Left lobe of liver (tissue), 2 donors: ENCODE measurements at regions not wholly inside any gene's neighbourhood (a gene's known extent, or its start where the extent isn't known, plus 50 kb on each side); places are given as distances from the start of the nearest gene placed in this dataset.
"Not testable (repeated sequence)": the region's sequence is repeated elsewhere in the genome, so short reads cannot be mapped to it uniquely, and the experiment has no call there.

Experiments
- ATAC-seq: fragments of 200-7000 bp; cut with Tn5 transposase; one replicate; pipeline ENCODE4 v1.9.1; 2020; ENCODE audit warnings: mild to moderate bottlenecking, moderate library complexity
- DNase-seq: peaks from one replicate; pipeline ENCODE4 v3.0.0-alpha.2; 2020; ENCODE audit warnings: low spot score
- donor health status: DM: no; HTN: no; CAD: no; lungs with moderate emphysema.
- donor health status: DM: no; HTN: yes; CAD: no.

GRCh38 chr2:111437288-111437990 lies 316.7 kb downstream of the BCL2L11 start:
- not testable (repeated sequence) for DNase-seq
- ATAC-seq: peak; percentile 68

- not testable (repeated sequence) for DNase-seq
- peak; percentile 31 for ATAC-seq
These were observed 317.4 kb downstream of the BCL2L11 start for GRCh38 chr2:111438161-111438560.

GRCh38 chr2:111439237-111439636 lies 318.5 kb downstream of the BCL2L11 start:
- not testable (repeated sequence) for DNase-seq, ATAC-seq

GRCh38 chr2:111441614-111442013 lies 320.9 kb downstream of the BCL2L11 start:
- not testable (repeated sequence) for DNase-seq, ATAC-seq

- ATAC-seq, DNase-seq: not testable (repeated sequence)
These were observed 322.2 kb downstream of the BCL2L11 start for GRCh38 chr2:111442767-111443454.

GRCh38 chr2:111444516-111444915 lies 323.8 kb downstream of the BCL2L11 start:
- peak; percentile 42 for ATAC-seq
- DNase-seq: not testable (repeated sequence)

GRCh38 chr2:111445191-111445929 lies 324.6 kb downstream of the BCL2L11 start:
- ATAC-seq: peak; percentile 92
- not testable (repeated sequence) for DNase-seq

GRCh38 chr2:111445941-111446340 lies 325.2 kb downstream of the BCL2L11 start:
- DNase-seq, ATAC-seq: not testable (repeated sequence)

- DNase-seq, ATAC-seq: not testable (repeated sequence)
These were observed 326.8 kb downstream of the BCL2L11 start for GRCh38 chr2:111447482-111447881.

GRCh38 chr2:111448796-111449195 lies 328.1 kb downstream of the BCL2L11 start:
- not testable (repeated sequence) for ATAC-seq, DNase-seq

- not testable (repeated sequence) for DNase-seq, ATAC-seq
These were observed 329.8 kb downstream of the BCL2L11 start for GRCh38 chr2:111450526-111450925.

- DNase-seq: not testable (repeated sequence)
These were observed 331.0 kb downstream of the BCL2L11 start for GRCh38 chr2:111451692-111452199.

GRCh38 chr2:111452208-111452607 lies 331.5 kb downstream of the BCL2L11 start:
- DNase-seq, ATAC-seq: not testable (repeated sequence)

More at GRCh38 chr2:111451692-111452199, 331.0 kb downstream of the BCL2L11 start:
- ATAC-seq: peak; percentile 62

- DNase-seq, ATAC-seq: not testable (repeated sequence)
These were observed 332.6 kb downstream of the BCL2L11 start for GRCh38 chr2:111453308-111453707.

GRCh38 chr2:111453816-111454215 lies 333.1 kb downstream of the BCL2L11 start:
- ATAC-seq, DNase-seq: not testable (repeated sequence)

GRCh38 chr2:111454404-111454803 lies 333.7 kb downstream of the BCL2L11 start:
- peak; percentile 97 for ATAC-seq
- DNase-seq: not testable (repeated sequence)

GRCh38 chr2:111455016-111456015 lies 334.6 kb downstream of the BCL2L11 start:
- not testable (repeated sequence) for DNase-seq
- peak; percentile 57 for ATAC-seq

- not testable (repeated sequence) for ATAC-seq, DNase-seq
These were observed 336.5 kb downstream of the BCL2L11 start for GRCh38 chr2:111457191-111457590.

GRCh38 chr2:111460901-111461300 lies 340.2 kb downstream of the BCL2L11 start:
- not testable (repeated sequence) for ATAC-seq, DNase-seq
